ENCODE measurements at regions not wholly inside any gene's neighbourhood (a gene's known extent, or its start where the extent isn't known, plus 50 kb on each side); places are given as distances from the start of the nearest gene placed in this dataset.

DNA sequence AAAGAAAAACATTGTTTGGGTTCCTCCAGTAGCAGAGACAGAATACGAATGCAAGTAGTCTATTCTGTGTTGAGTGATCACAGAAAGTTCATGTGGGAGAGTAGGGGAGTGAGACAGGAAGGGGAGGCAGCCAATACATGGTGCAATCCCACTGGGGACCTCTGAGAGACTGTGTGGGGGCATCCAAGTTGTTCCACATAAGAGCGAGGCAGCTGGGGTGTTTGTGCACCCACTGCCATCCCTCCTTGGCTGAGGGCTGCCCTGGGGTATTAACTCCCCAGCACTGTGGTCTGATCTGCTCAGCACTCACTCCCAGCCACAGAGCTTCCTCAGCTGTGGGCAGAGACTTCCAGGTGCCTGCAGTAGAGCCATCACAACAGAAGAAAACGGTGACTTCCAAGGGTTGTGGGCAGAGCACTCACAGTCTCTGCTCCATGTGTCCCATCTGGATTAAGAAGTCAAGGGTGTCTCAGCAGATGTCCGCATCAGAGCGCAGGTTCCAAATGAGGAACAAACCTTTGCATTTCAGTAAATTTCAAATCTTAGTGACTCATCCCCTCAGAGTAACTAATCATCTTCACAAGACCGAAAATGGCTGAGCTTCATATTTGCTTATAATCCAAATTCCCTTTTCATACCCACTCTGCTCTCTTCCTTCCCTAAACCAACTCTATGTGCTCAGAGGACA lies 101.9 kb upstream of the NAA20 start:
- TF ChIP-seq, protein P1, sequence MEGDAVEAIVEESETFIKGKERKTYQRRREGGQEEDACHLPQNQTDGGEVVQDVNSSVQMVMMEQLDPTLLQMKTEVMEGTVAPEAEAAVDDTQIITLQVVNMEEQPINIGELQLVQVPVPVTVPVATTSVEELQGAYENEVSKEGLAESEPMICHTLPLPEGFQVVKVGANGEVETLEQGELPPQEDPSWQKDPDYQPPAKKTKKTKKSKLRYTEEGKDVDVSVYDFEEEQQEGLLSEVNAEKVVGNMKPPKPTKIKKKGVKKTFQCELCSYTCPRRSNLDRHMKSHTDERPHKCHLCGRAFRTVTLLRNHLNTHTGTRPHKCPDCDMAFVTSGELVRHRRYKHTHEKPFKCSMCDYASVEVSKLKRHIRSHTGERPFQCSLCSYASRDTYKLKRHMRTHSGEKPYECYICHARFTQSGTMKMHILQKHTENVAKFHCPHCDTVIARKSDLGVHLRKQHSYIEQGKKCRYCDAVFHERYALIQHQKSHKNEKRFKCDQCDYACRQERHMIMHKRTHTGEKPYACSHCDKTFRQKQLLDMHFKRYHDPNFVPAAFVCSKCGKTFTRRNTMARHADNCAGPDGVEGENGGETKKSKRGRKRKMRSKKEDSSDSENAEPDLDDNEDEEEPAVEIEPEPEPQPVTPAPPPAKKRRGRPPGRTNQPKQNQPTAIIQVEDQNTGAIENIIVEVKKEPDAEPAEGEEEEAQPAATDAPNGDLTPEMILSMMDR (IDR thresholded peaks at IDR 0.05) = no peak
- no peak for TF ChIP-seq POLR2A (IDR thresholded peaks at IDR 0.05)

All from testis (tissue), 2 donors.